Neutrophil (primary cell): ENCODE measurements at regions not wholly inside any gene's neighbourhood (a gene's known extent, or its start where the extent isn't known, plus 50 kb on each side); places are given as distances from the start of the nearest gene placed in this dataset.

Source experiments
- H3K27ac ChIP-seq: fragments of 200-600 bp; sonication (generic); 2 replicates; pipeline ENCODE4 v1.5.1; 2016; ENCODE audit warnings: mild to moderate bottlenecking, moderate library complexity
- H3K27me3 ChIP-seq: fragments of 200-600 bp; sonication (generic); 2 replicates; pipeline ENCODE4 v1.6.0; 2016; ENCODE audit warnings: mild to moderate bottlenecking
- H3K36me3 ChIP-seq: fragments of 200-600 bp; sonication (generic); 2 replicates; pipeline ENCODE4 v1.5.1; 2017
- H3K4me1 ChIP-seq, 2 experiments: fragments of 200-600 bp in 1 of 2; sonication (generic) in 1 of 2; 1 replicate in 1 of 2; 2 replicates in 1 of 2; pipeline versions ENCODE4 v1.5.1 to v1.6.1; 2013 to 2016; ENCODE audit warnings: low read depth in 1 of 2, low read length in 1 of 2, mild to moderate bottlenecking in 1 of 2, moderate library complexity in 1 of 2; ENCODE audit not compliant: control insufficient read depth in 1 of 2, insufficient read depth in 1 of 2
- H3K4me3 ChIP-seq, 2 experiments: fragments of 200-600 bp in 1 of 2; sonication (generic) in 1 of 2; 1 replicate in 1 of 2; 2 replicates in 1 of 2; pipeline ENCODE4 v1.5.1; 2013 to 2016; ENCODE audit warnings: low read depth in 1 of 2, low read length in 1 of 2, mild to moderate bottlenecking in 1 of 2, moderate library complexity in 1 of 2
- H3K9me3 ChIP-seq: fragments of 200-600 bp; sonication (generic); 2 replicates; pipeline ENCODE4 v1.5.1; 2016
- CTCF ChIP-seq: fragments of 200-600 bp; sonication (generic); IDR thresholded peaks from 2 replicates; pipeline ENCODE4 v1.5.1; 2016; ENCODE audit warnings: antibody characterized with exemption

GRCh38 chr2:157055660-157056199 lies 201.8 kb upstream of the GALNT5 start:
- no peaks in the 10 kb centered on the region for H3K4me1 ChIP-seq
- no peak for TF ChIP-seq CTCF
- no peak overlapping the region for H3K27ac ChIP-seq
- no peaks in the 10 kb centered on the region for H3K9me3 ChIP-seq
- H3K27me3 ChIP-seq, result no peaks in the 10 kb centered on the region
- no peak overlapping the region for H3K4me3 ChIP-seq
- H3K36me3 ChIP-seq, result no peaks in the 10 kb centered on the region

DNA sequence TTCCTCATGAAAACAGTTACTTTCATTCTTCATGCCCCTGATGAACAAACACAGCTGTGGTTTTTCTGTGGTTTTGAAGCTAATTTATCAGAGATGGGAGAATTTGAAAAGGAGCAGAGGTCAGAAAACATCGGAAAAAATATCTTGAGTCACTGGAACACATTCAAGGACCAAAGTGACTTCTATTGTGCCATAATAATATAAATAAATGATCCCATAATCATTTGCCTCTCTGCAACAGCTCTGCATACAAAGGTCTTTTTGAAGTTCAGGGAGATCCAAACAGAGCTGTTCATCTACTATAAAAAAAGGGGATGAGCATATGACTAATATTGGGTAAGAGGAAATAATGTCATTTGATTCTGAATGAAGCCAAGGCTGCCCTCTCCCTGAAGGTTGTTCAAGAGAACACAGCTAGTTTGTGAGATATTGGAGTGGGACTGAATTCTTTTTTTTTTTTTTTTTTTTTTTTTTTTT lies 201.3 kb upstream of the GALNT5 start:
- no peak overlapping the region for H3K27ac ChIP-seq
- H3K4me1 ChIP-seq, result no peaks in the 10 kb centered on the region
- no peaks in the 10 kb centered on the region for H3K27me3 ChIP-seq
- H3K9me3 ChIP-seq, result no peaks in the 10 kb centered on the region
- no peak for TF ChIP-seq CTCF
- no peak overlapping the region for H3K4me3 ChIP-seq
- no peaks in the 10 kb centered on the region for H3K36me3 ChIP-seq

GRCh38 chr2:157058161-157058560 lies 199.3 kb upstream of the GALNT5 start:
- no peaks in the 10 kb centered on the region for H3K27me3 ChIP-seq
- no peaks in the 10 kb centered on the region for H3K9me3 ChIP-seq
- no peak for TF ChIP-seq CTCF
- H3K4me1 ChIP-seq, result no peaks in the 10 kb centered on the region
- H3K27ac ChIP-seq, result no peak overlapping the region
- H3K4me3 ChIP-seq, result no peak overlapping the region
- no peaks in the 10 kb centered on the region for H3K36me3 ChIP-seq

DNA sequence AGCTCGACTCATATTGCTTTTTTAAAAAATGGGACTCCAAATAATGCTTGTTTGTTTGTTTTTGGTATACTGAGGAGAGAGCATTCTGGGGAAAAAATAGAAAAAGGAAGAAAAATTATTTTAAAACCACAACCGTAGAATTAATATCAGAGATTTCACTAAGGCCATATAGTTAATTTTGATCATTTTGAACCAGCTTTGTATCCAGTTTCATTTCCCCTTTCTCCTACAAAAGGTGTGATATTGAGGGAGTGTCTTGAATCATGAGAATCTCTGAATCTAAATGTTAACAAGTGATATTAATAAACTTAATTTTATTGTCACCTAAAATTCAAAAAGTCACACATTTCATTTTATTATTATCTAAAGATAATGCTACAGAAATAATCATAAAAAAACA lies 198.5 kb upstream of the GALNT5 start:
- no peaks in the 10 kb centered on the region for H3K4me1 ChIP-seq
- H3K36me3 ChIP-seq, result no peaks in the 10 kb centered on the region
- no peaks in the 10 kb centered on the region for H3K9me3 ChIP-seq
- no peak overlapping the region for H3K4me3 ChIP-seq
- H3K27ac ChIP-seq, result no peak overlapping the region
- H3K27me3 ChIP-seq, result no peaks in the 10 kb centered on the region
- TF ChIP-seq CTCF, result no peak

DNA sequence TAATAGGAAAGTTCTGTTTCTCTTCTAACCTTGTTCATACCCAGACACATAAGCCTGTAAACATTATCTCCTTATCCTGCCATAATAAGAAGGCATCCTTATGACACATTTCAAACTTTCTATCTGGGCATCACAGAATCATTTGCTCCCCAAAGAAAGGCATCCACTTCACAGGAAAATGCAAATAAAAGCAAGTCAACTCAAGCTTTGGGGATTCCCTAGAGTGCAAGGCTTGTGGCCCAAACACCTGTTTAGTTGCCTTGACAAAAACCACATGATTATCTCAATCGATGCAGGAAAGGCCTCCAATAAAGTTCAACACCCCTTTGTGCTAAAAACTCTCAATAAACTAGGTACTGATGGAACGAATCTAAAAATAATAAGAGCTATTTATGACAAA lies 195.7 kb upstream of the GALNT5 start:
- Histone ChIP-seq H3K27ac (no peak overlapping the region), H3K9me3 (no peaks in the 10 kb centered on the region), H3K36me3 (no peaks in the 10 kb centered on the region), H3K27me3 (no peaks in the 10 kb centered on the region), H3K4me3 (no peak overlapping the region), H3K4me1 (no peaks in the 10 kb centered on the region)
- no peak for TF ChIP-seq CTCF

DNA sequence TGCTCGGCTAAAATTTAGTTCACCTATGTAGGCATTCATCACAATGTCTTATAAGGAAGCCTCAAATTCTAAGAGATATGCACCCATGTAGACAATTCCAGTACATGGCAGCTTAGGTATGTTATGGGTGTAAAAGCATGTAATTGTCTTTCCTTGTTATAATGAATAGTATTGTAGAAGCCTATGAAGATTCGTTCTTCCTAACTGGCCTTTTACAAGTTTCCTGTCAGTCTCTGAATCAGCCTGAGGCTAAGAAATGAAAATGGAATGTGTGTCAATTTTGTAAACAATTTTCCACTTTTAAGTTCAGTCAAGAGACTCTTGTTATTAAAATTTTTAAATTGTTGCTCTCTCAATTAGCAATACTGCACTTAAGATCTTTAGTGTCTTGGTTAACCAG lies 189.9 kb upstream of the GALNT5 start:
- H3K27me3 ChIP-seq, result no peaks in the 10 kb centered on the region
- no peak overlapping the region for H3K4me3 ChIP-seq
- H3K36me3 ChIP-seq, result no peaks in the 10 kb centered on the region
- no peaks in the 10 kb centered on the region for H3K9me3 ChIP-seq
- H3K4me1 ChIP-seq, result no peaks in the 10 kb centered on the region
- no peak overlapping the region for H3K27ac ChIP-seq
- TF ChIP-seq CTCF, result no peak
